ENCODE measurements at regions not wholly inside any gene's neighbourhood (a gene's known extent, or its start where the extent isn't known, plus 50 kb on each side); places are given as distances from the start of the nearest gene placed in this dataset.

GRCh38 chr2:21467280-21467818 lies 343.6 kb downstream of the TDRD15 start:
- Histone ChIP-seq H3K4me3 (replicated peaks in 1 of 2; ENCODE audit: low read depth in 1 of 2, low read length in 2 of 2) (no peak overlapping the region), H3K36me3 (ENCODE audit: control insufficient read depth in 1 of 2, insufficient read depth in 2 of 2, low read length in 2 of 2) (no peaks in the 10 kb centered on the region), H3K4me1 (ENCODE audit: control insufficient read depth in 1 of 2, insufficient read depth in 2 of 2, low read length in 2 of 2) (no peaks in the 10 kb centered on the region), H3K9ac (ENCODE audit: low read length) (no peak overlapping the region), H3K4me2 (ENCODE audit: low read length) (no peak overlapping the region), H3K9me2 (ENCODE audit: insufficient read depth) (no peaks in the 10 kb centered on the region), H3K27me3 (ENCODE audit: insufficient read depth, low read length) (no peaks in the 10 kb centered on the region), H3K9me3 (ENCODE audit: control insufficient read depth in 1 of 2, insufficient read depth in 1 of 2, low read depth in 1 of 2, low read length in 2 of 2) (peaks cover 3 to 9% of the 10 kb centered on the region in 2 experiments; a peak in 2 of 4 replicates), H2AFZ (ENCODE audit: low read depth, low read length, poor library complexity, severe bottlenecking) (no peak overlapping the region), H4K20me1 (ENCODE audit: insufficient read depth) (no peaks in the 10 kb centered on the region), H3K79me2 (ENCODE audit: insufficient read depth, low read length) (no peaks in the 10 kb centered on the region), H3K27ac (ENCODE audit: low read depth, low read length) (no peak overlapping the region)
- ATAC-seq (no peak), DNase-seq (ENCODE audit: low read depth, low spot score) (no peak)
- ChIA-PET CTCF (no interaction called here), RAD21 (ENCODE audit: low non-redundant PET in 1 of 2, low total read pairs in 2 of 2, uncharacterized antibody in 2 of 2, unreplicated experiment in 2 of 2) (no interaction called here), POLR2A (no interaction called here)
- intact Hi-C loops (cut with micrococcal nuclease): no loop called here
- no TSS peak for BruUV-seq (replicated peaks)
- TF ChIP-seq RAD21 (IDR thresholded peaks at IDR 0.05; ENCODE audit: low read depth): no peak
- no peak for TF ChIP-seq ZFX (IDR thresholded peaks at IDR 0.05)
- TF ChIP-seq TCF7L2 (IDR thresholded peaks at IDR 0.05; ENCODE audit: borderline replicate concordance, extremely low read depth, insufficient read depth, insufficient read length): no peak
- TF ChIP-seq EGR1 (IDR thresholded peaks at IDR 0.05; ENCODE audit: low read depth): no peak
- TF ChIP-seq REST (IDR thresholded peaks at IDR 0.05; ENCODE audit: low read depth): no peak
- no peak for TF ChIP-seq SRF (IDR thresholded peaks at IDR 0.05; ENCODE audit: low read depth)
- TF ChIP-seq SIN3A (IDR thresholded peaks at IDR 0.05; ENCODE audit: low read depth): no peak
- no peak for TF ChIP-seq POLR2AphosphoS5 (IDR thresholded peaks at IDR 0.05; ENCODE audit: low read depth, low read length)
- TF ChIP-seq CTCF (IDR thresholded peaks at IDR 0.05 in 2 of 3, conservative IDR thresholded peaks at IDR 0.05 in 1 of 3; ENCODE audit: borderline replicate concordance in 1 of 3, insufficient read depth in 1 of 3, low read depth in 2 of 3, low read length in 2 of 3): no peak
- no peak for TF ChIP-seq ZBTB33 (IDR thresholded peaks at IDR 0.05; ENCODE audit: extremely low read depth, insufficient replicate concordance, low read length)
- TF ChIP-seq POLR2A (IDR thresholded peaks at IDR 0.05; ENCODE audit: borderline replicate concordance, extremely low read depth, insufficient read depth, insufficient read length): no peak
- TF ChIP-seq YY1 (IDR thresholded peaks at IDR 0.05; ENCODE audit: extremely low read depth, insufficient replicate concordance, low read depth, low read length): no peak
- TF ChIP-seq EZH2phosphoT487 (IDR thresholded peaks at IDR 0.05; ENCODE audit: borderline replicate concordance): no peak
- TF ChIP-seq, protein P1, sequence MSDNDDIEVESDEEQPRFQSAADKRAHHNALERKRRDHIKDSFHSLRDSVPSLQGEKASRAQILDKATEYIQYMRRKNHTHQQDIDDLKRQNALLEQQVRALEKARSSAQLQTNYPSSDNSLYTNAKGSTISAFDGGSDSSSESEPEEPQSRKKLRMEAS (IDR thresholded peaks at IDR 0.05): no peak
- no peak for TF ChIP-seq CEBPB (IDR thresholded peaks at IDR 0.05; ENCODE audit: low read depth)
